ENCODE measurements at regions not wholly inside any gene's neighbourhood (a gene's known extent, or its start where the extent isn't known, plus 50 kb on each side); places are given as distances from the start of the nearest gene placed in this dataset.

- intact Hi-C loops (cut with DNase I): no loop called here
- 72 to 82% methylated on average over 2 of the region's 2 CpGs for WGBS, 2 donors
- H3K9me3 ChIP-seq: no peaks in the 10 kb centered on the region
- ATAC-seq: no peak
- no peak for DNase-seq
- no peak for TF ChIP-seq CTCF (IDR thresholded peaks at IDR 0.05)
- no peaks in the 10 kb centered on the region for H3K4me1 ChIP-seq
- H3K4me3 ChIP-seq: no peak overlapping the region
- no peak overlapping the region for H3K27ac ChIP-seq
- no peaks in the 10 kb centered on the region for H3K27me3 ChIP-seq
- no peaks in the 10 kb centered on the region for H3K36me3 ChIP-seq
These were observed 849.4 kb downstream of the CCSER2 start for GRCh38 chr10:85177767-85178166.

DNA sequence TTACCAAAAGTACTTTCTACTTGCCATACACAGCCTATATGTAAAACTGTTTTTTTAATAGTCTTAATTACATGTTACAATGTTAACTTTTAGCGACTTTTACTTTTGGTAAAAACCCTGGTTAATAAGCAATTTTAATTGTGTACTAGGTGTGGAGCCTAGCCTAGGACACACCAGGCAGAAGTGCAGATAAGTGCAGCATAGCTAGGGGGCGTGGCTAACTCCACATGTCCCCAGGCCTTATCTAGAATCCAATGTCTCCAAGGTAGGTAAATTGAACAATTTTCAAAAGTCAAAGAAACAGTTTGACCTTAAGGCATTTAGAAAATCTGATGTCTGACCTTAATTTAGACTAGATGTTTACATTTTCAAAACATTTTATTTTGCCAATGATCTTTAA, 858.7 kb downstream of the CCSER2 start:
- Histone ChIP-seq H3K27ac (no peak overlapping the region), H3K27me3 (no peaks in the 10 kb centered on the region), H3K36me3 (no peaks in the 10 kb centered on the region), H3K4me1 (no peaks in the 10 kb centered on the region), H3K4me3 (no peak overlapping the region), H3K9me3 (peaks cover 0 to 10% (median 0%) of the 10 kb centered on the region in 11 donors)
- intact Hi-C loops (cut with DNase I): no loop called here
- ATAC-seq (no peak), DNase-seq (no peak)
- no peak for TF ChIP-seq CTCF (IDR thresholded peaks at IDR 0.05)
- WGBS, 2 donors: 75 to 81% methylated on average over 2 of the region's 2 CpGs

GRCh38 chr10:85188770-85189484, 860.5 kb downstream of the CCSER2 start:
- no peak overlapping the region for H3K27ac ChIP-seq
- no peak for ATAC-seq
- H3K4me1 ChIP-seq: no peaks in the 10 kb centered on the region
- no peak for TF ChIP-seq CTCF (IDR thresholded peaks at IDR 0.05)
- H3K4me3 ChIP-seq: no peak overlapping the region
- no peaks in the 10 kb centered on the region for H3K27me3 ChIP-seq
- no peak for DNase-seq
- H3K36me3 ChIP-seq: no peaks in the 10 kb centered on the region
- intact Hi-C loops (cut with DNase I): no loop called here
- peaks cover 0 to 10% (median 0%) of the 10 kb centered on the region in 11 donors for H3K9me3 ChIP-seq
- 40 to 92% methylated on average over 3 of the region's 3 CpGs for WGBS, 2 donors

DNA sequence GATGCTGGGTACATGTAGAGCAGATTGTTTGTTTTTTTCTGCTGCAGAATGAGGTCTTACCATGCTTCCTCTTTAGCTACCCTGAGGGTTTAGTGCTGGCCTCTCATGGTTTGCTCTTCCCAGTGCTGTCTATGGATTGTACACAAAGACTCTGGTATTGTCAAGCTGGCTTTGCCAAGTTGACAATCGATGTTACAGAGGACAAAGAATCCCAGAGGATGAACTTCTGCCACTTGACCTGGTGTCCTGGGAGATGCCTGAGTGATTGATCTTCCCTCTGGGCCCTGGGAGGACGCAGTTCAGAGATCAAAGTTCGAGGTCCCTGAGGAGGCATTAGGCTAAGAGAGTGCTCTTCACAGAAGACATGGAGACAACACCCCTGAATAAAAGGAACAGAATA, 865.4 kb downstream of the CCSER2 start:
- TF ChIP-seq CTCF (IDR thresholded peaks at IDR 0.05): no peak
- Histone ChIP-seq H3K27me3 (peaks cover 0 to 5% (median 0%) of the 10 kb centered on the region in 7 donors), H3K27ac (no peak overlapping the region), H3K9me3 (no peaks in the 10 kb centered on the region), H3K4me1 (no peaks in the 10 kb centered on the region), H3K36me3 (no peaks in the 10 kb centered on the region), H3K4me3 (no peak overlapping the region)
- ATAC-seq: no peak
- intact Hi-C loops (cut with DNase I): no loop called here
- WGBS, 2 donors: 56 to 68% methylated on average over 3 of the region's 3 CpGs
- no peak for DNase-seq
